ENCODE measurements at regions not wholly inside any gene's neighbourhood (a gene's known extent, or its start where the extent isn't known, plus 50 kb on each side); places are given as distances from the start of the nearest gene placed in this dataset.
"Not testable (repeated sequence)": the region's sequence is repeated elsewhere in the genome, so short reads cannot be mapped to it uniquely, and the experiment has no call there.

GRCh38 chr3:38967693-38967989 is 84.1 kb downstream of the SCN11A start:
- ATAC-seq (no peak), DNase-seq (no peak)
- intact Hi-C loops (cut with micrococcal nuclease), result no loop called here

- ATAC-seq (no peak), DNase-seq (no peak)
- intact Hi-C loops (cut with micrococcal nuclease), result no loop called here
These were observed 84.7 kb downstream of the SCN11A start for GRCh38 chr3:38966811-38967692.

- DNase-seq, result no peak
- intact Hi-C loops (cut with micrococcal nuclease), result no loop called here
- ATAC-seq, result no peak
These were observed 87.1 kb downstream of the SCN11A start for GRCh38 chr3:38964646-38965045.

DNA sequence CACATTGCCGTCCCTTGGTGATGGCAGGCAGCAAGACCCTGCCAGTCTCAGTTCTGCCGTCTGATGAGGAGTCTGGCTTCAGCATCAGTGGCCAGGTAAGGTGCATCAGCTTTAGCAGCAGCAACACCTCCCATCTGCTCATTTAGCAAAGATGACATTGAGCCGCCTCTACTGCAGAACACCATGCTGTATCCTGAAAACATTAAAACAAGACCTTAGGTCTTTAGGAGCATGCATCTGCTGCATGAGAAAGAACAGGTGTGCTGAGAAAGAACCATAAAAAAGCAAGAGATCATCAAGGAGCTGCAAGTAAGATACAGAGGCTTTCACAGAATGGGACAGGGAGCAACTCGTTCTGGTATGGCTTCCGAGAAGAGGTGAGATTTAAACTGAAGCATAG is 87.5 kb downstream of the SCN11A start:
- intact Hi-C loops (cut with micrococcal nuclease), result no loop called here
- ATAC-seq (no peak), DNase-seq (no peak)

DNA sequence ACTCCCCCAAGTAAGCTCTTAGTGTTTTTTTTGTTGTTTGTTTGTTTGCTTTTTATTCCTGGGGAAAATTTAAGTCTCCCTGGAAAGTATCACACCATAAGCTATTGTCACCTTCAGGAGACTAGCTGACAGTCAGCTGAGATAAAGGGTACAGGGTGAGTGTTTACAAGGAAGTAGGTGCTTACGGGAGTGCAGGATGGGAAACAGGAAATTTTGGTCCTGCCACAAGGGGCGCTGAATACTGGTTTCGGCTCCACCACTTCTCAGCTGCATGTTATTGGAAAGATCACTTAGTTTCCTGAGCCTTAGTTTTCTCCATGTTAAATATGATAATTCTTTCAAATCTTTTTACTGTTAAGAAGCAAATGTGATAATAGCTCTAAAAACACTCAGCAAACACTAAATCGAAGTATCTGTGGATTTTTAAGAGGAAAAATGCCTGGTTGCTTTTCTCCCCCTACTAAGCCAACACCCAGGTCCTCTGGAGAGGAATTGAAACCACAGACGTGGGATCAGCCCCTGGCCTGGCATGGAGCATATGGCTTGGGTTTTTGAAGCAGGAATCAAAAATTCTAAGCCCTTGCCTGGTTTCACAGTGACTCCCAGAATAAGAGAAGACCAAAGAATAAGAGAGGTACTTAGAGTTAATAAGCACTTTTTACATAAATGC is 90.7 kb downstream of the SCN11A start:
- intact Hi-C loops (cut with micrococcal nuclease), result no loop called here
- ATAC-seq (peak; percentile 79), DNase-seq (peak; percentile 37)

- DNase-seq (no peak), ATAC-seq (no peak)
- intact Hi-C loops (cut with micrococcal nuclease), result no loop called here
These were observed 91.6 kb downstream of the SCN11A start for GRCh38 chr3:38960042-38960622.

DNA sequence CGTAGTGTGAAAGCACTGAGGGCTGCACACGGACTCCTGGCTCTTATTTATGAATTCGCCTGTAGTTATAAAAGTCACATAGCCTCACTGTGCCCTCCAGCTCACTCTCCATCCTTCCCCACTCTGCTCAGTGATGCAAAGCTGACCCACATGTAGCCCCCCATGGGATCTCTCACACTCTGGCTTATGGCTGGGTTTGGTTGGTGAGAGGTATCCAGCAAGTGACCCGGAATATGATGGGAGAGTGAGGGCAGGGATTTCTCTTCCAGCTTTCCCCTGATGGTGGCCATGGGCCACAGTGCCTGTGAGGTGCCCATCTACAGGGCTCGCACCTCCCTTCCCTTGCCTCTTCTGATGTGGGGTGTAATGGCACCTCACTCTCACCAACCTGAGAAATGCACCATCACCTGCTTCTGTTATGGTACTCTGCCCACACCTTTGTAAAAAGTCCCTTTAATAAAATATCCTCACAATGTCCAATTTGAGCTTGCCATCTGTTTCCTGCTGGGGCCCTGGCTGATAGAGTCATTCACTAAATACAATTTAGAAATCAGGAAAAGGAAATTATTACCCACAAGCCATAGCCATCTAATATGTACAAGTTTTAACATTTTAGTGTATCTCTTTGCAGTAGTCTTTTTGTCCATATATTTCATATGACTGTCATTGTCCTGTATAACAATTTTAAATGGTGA is 93.6 kb downstream of the SCN11A start:
- no peak for ATAC-seq
- DNase-seq, result no peak
- intact Hi-C loops (cut with micrococcal nuclease), result no loop called here

DNA sequence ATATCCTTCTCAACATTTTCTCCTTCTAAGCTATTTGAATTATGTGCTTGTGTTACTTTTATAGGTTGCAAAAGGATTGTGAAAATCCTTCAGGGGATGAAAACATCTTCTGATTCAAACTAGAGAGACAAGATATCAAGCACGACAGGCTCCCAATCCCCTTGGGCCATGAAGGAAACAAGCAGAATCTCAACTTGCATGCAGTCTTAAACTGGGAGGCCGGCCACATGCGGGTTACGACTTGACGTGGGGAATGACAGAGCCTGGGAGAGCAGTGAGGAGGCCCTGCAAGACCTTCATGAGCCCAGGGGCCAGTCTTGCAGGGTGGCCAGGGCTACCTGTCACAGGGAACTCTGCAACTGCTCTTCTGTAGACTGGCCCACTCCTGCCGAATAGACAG is 94.4 kb downstream of the SCN11A start:
- intact Hi-C loops (cut with micrococcal nuclease), result no loop called here
- ATAC-seq, result no peak
- DNase-seq, result no peak

DNA sequence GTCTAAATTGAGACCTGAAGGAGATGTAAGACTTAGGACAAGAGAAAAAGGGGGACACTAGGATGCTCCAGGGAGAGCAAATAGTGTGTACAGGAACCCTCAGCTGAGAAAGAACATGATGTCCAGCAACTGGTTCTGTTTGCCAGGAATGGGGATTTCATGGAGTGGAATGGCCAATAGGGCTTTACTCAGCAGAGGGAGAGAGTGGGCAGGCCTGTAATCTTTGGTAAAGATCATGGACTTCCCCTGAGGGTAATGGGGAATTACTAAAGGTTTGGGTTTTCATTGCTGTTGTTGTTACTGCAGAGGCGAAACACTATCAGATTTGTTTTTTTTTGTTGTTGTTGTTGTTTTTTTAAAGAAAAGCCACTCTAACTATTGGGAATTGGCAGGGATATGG is 99.0 kb downstream of the SCN11A start:
- no peak for ATAC-seq
- intact Hi-C loops (cut with micrococcal nuclease), result no loop called here

DNA sequence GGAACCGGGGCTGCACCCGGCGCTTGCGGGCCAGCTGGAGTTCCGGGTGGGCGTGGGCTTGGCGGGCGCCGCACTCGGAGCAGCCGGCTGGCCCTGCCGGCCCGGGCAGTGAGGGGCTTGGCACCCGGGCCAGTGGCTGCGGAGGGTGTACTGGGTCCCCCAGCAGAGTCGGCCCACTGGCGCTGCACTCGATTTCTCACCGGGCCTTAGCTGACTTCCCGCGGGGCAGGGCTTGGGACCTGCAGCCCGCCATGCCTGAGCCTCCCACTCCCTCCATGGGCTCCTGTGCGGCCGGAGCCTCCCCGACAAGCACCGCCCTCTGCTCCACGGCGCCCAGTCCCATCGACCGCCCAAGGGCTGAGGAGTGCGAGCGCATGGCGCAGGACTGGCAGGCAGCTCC is 100.6 kb downstream of the SCN11A start:
- ATAC-seq; intact Hi-C loops (cut with micrococcal nuclease): not testable (repeated sequence)

More for the DNA sequence above, 99.0 kb downstream of the SCN11A start:
- DNase-seq, result no peak

DNA sequence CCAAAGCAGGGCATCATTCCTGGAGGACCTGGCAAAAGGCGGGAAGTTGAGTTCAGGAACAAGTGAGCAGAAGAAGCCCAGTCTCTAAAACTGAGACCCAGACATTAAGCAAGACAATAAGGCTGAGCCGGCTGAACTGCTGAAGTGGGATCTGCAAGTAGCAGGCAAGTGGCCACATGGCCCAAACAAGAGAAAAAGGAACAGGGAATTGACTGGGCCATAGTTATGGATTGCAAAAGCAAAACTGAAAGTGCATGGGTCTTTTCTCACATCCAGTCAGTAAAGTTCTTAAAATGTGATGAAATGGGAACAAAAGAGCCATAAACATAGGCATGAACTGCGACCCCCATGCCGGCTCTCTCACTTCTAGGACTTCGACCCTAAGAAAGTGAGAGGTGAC is 101.2 kb downstream of the SCN11A start:
- intact Hi-C loops (cut with micrococcal nuclease), result no loop called here
- ATAC-seq, result no peak
- DNase-seq, result no peak

More for the DNA sequence above, 100.6 kb downstream of the SCN11A start:
- peak; percentile 26 for DNase-seq

- no peak for ATAC-seq
- intact Hi-C loops (cut with micrococcal nuclease), result no loop called here
- no peak for DNase-seq
These were observed 101.8 kb downstream of the SCN11A start for GRCh38 chr3:38949994-38950393.

- DNase-seq, result no peak
- intact Hi-C loops (cut with micrococcal nuclease), result no loop called here
- ATAC-seq, result peak; percentile 31
These were observed 111.3 kb downstream of the SCN11A start for GRCh38 chr3:38940394-38940793.

DNA sequence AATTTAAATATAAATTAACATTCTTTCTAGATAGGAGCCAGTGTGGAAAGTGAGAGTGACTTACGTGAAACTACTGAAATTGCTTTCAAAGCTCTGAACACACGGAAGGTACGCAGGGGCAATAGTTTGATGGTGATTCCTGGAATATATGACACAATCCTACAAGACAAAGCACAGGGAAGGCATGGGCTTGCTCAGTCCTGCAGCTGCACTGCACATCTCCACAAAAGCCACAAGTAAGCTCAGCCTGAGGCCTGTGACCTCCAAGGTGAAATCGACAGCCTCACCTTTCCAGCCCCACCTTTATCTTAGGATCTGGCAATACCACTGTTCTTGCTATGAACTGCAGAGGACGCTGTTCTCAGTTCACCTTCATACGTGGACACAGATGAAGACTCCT is 109.3 kb upstream of the SCN10A start:
- no peak for DNase-seq
- intact Hi-C loops (cut with micrococcal nuclease), result no loop called here

GRCh38 chr3:38916706-38917105 is 100.7 kb upstream of the SCN10A start:
- ATAC-seq (no peak), DNase-seq (no peak)
- intact Hi-C loops (cut with micrococcal nuclease), result no loop called here

More for the DNA sequence above, 109.3 kb upstream of the SCN10A start:
- ATAC-seq, result no peak

- DNase-seq (no peak), ATAC-seq (no peak)
- intact Hi-C loops (cut with micrococcal nuclease), result no loop called here
These were observed 91.4 kb upstream of the SCN10A start for GRCh38 chr3:38907426-38907825.

DNA sequence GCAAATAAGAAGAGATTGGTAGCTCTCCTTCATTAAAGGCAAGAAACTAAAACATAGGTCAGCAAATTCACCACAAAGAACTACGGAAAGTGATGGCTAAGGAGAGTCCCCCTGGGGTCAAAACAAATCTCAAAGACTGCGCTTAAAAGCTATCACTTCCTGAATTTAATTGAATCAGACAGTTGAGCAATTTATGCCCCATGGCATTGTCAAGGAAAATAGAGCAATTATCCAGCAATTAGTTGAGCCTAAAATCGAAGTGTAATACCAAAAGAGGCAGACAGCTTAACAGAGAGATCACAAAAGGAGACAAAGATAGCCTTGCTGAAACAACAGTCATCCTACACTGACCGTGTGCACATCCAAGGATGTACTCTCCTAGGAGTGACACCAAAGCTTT is 74.4 kb upstream of the SCN10A start:
- intact Hi-C loops (cut with micrococcal nuclease), result no loop called here
- DNase-seq (no peak), ATAC-seq (no peak)

DNA sequence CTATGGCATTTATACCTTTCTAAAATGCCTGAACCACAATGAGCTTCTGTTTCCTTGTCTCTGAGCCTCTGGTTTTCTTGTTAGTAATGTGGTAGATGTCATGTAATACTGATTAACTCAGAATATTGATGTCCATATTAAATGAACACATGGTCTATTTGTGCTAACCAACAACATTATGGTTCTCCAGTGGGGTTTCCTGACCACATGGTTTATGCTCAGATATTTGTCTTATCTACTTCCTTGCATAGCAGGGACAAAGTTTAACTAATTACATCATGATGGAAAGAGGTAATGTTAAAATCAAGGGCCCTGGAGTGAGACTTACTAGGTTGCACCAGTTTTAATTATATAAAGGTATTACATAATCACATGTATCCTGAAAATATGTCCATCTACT is 62.6 kb upstream of the SCN10A start:
- DNase-seq (no peak), ATAC-seq (no peak)
- intact Hi-C loops (cut with micrococcal nuclease), result no loop called here
